GM12875 (cell line): ENCODE measurements at regions not wholly inside any gene's neighbourhood (a gene's known extent, or its start where the extent isn't known, plus 50 kb on each side); places are given as distances from the start of the nearest gene placed in this dataset.

ENCODE experiments used
- H3K4me3 ChIP-seq: one replicate; pipeline ENCODE4 v1.5.1; 2011; ENCODE audit warnings: low read depth, low read length, control low read depth
- TF ChIP-seq, protein P1 (sequence below): IDR thresholded peaks from 2 replicates; pipeline ENCODE4 v1.5.1; 2011; ENCODE audit warnings: low read depth, mild to moderate bottlenecking, control low read depth, inconsistent platforms, low read length, moderate library complexity, borderline replicate concordance; ENCODE audit not compliant: insufficient read depth

- H3K4me3 ChIP-seq: no peak overlapping the region
Observed at GRCh38 chr2:156190517-156190916, 142.0 kb downstream of the NR4A2 start.

DNA sequence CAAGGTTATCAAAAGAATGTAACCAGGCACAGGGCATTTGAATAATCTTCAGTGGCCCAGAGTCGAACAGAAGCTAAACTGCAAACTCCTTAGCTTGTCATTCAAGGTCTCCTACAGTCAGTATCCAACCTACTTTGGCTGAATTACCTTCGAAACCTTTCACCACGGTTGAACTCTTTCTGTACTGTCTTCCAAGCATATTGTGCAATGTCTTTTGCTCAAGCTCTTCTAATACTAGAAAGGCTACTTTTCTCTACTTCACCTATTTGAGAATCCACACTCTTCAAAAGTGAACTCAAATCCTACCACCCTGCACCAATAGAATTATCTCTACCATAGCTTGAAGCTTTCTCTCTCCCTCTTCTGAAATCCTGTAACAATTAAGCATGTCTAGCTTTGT, 142.9 kb downstream of the NR4A2 start:
- no peak overlapping the region for H3K4me3 ChIP-seq
- TF ChIP-seq, protein P1, sequence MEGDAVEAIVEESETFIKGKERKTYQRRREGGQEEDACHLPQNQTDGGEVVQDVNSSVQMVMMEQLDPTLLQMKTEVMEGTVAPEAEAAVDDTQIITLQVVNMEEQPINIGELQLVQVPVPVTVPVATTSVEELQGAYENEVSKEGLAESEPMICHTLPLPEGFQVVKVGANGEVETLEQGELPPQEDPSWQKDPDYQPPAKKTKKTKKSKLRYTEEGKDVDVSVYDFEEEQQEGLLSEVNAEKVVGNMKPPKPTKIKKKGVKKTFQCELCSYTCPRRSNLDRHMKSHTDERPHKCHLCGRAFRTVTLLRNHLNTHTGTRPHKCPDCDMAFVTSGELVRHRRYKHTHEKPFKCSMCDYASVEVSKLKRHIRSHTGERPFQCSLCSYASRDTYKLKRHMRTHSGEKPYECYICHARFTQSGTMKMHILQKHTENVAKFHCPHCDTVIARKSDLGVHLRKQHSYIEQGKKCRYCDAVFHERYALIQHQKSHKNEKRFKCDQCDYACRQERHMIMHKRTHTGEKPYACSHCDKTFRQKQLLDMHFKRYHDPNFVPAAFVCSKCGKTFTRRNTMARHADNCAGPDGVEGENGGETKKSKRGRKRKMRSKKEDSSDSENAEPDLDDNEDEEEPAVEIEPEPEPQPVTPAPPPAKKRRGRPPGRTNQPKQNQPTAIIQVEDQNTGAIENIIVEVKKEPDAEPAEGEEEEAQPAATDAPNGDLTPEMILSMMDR: no peak

More at GRCh38 chr2:156190517-156190916, 142.0 kb downstream of the NR4A2 start:
- TF ChIP-seq, protein P1: no peak

- TF ChIP-seq, protein P1: no peak
- H3K4me3 ChIP-seq: no peak overlapping the region
Observed at GRCh38 chr2:156189143-156189542, 143.4 kb downstream of the NR4A2 start.

- TF ChIP-seq, protein P1: no peak
- no peak overlapping the region for H3K4me3 ChIP-seq
Observed at GRCh38 chr2:156182132-156182531, 150.4 kb downstream of the NR4A2 start.

DNA sequence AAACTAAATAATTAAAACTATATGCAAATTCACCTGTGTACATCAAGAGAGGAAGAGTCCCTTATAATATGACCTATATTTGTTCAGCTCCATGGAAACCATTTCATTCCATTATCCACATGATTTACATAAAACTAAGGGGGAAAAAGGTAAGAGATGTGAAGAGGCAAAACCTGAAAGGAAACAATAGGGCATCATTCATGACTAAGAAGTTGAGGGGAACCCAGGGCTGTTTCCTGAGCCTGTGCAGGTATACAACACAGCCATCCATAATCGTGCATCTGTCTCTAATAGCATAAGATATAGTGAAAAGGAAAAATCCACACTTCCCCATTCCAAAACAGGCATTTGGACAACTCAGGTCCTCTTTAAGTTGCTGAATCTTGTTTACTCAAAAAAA, 151.3 kb downstream of the NR4A2 start:
- TF ChIP-seq, protein P1: no peak
- H3K4me3 ChIP-seq: no peak overlapping the region

GRCh38 chr2:156177654-156178053, 154.9 kb downstream of the NR4A2 start:
- TF ChIP-seq, protein P1: no peak
- no peak overlapping the region for H3K4me3 ChIP-seq

- H3K4me3 ChIP-seq: no peak overlapping the region
- TF ChIP-seq, protein P1: no peak
Observed at GRCh38 chr2:156175946-156176345, 156.6 kb downstream of the NR4A2 start.
